Keratinocyte (primary cell): ENCODE measurements at regions not wholly inside any gene's neighbourhood (a gene's known extent, or its start where the extent isn't known, plus 50 kb on each side); places are given as distances from the start of the nearest gene placed in this dataset.

Source experiments
- CTCF ChIP-seq, 3 experiments: IDR thresholded peaks in 1 of 3; conservative IDR thresholded peaks in 1 of 3; optimal IDR thresholded peaks in 1 of 3; 2 replicates in 2 of 3; 3 replicates in 1 of 3; pipeline versions ENCODE3 to v1.5.1; 2011; ENCODE audit warnings: low read length in 3 of 3, mild to moderate bottlenecking in 3 of 3, moderate library complexity in 2 of 3, control low read depth in 1 of 3, inconsistent platforms in 1 of 3; ENCODE audit not compliant: insufficient read depth in 2 of 3; ENCODE audit errors: extremely low read depth in 1 of 3
- EZH2 ChIP-seq: IDR thresholded peaks from one replicate; pipeline ENCODE4 v1.6.1; 2012; ENCODE audit warnings: inconsistent platforms, mild to moderate bottlenecking, low read length, moderate library complexity

GRCh38 chr20:19851861-19852260 is 93.8 kb downstream of the RIN2 start:
- TF ChIP-seq CTCF (optimal IDR thresholded peaks at IDR 0.05 in 1 of 3, IDR thresholded peaks at IDR 0.05 in 1 of 3, conservative IDR thresholded peaks at IDR 0.05 in 1 of 3; ENCODE audit: extremely low read depth in 1 of 3, insufficient read depth in 2 of 3, low read length in 3 of 3) (no peak), EZH2 (no peak)
